ENCODE measurements at regions not wholly inside any gene's neighbourhood (a gene's known extent, or its start where the extent isn't known, plus 50 kb on each side); places are given as distances from the start of the nearest gene placed in this dataset.

DNA sequence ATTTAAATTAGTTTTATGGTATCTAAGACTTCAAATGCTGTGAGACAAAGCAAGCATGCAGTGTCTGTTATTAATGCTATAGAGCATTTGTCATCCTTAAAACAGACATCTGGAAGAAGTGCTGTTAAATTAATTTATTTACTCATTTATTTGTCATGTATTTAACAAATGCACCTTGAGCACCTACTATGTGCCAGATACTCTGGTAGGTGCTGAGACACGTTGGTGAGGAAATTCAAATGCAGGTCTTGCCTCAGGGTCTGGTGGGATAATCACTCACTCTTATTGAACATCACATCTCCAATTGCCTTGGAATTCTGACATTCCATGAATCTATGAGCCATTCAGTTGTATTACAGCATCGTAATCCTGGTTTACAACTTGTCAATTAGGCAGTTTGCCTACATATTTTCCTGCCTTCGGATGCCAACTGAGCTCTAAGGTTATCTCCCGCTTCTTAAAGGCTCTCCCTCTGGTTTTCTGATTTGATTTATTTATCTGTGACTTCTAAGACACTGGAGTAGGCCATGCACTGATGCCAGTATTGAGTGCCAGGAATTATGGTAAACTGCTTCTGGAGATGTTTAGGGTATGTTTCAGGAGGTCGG lies 56.0 kb upstream of the RPS23 start:
- Mint-ChIP-seq H3K9me3 (no peaks in the 10 kb centered on the region), H3K4me1 (ENCODE audit: low read depth) (no peaks in the 10 kb centered on the region)
- no peak for DNase-seq (ENCODE audit: low spot score)

DNA sequence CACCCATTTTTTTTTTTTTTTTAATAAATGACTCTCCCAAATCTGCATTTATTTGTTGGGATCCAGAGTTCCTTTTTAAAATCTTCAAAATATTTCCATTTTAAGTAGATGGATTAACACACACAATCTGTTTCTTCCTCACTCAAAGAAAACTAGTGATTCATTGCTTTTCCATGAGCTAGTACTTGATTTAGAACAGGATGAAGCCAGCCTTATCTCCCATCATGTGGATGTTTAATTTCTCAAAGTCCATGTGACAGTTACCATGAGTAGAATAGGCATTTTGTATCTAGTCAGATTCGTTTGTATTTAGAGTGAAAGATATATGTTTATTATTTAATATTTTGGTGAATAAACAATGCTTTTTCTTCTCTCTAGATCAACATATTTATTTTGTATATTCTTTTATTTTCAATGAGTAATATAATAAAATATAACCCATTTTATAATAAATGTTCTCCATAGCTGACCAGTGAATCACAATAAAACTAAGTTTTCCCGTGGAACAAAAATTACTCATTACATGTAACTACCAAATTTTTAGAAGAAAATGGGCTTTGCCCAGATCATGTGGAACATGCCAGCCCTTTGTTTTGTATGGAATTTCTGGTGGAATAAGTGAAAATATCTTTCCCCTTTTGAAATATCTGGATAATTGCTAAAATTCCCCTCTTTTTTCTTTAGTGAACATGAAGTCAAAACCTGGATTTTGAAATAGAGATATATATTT lies 54.9 kb upstream of the RPS23 start:
- Mint-ChIP-seq H3K9me3 (no peaks in the 10 kb centered on the region), H3K4me3 (ENCODE audit: low read depth) (no peak overlapping the region), H3K36me3 (ENCODE audit: low read depth) (no peaks in the 10 kb centered on the region), H3K27me3 (ENCODE audit: low read depth) (peaks cover 19% of the 10 kb centered on the region), H3K4me1 (ENCODE audit: low read depth) (no peaks in the 10 kb centered on the region), H3K27ac (no peak overlapping the region)
- intact Hi-C loops (cut with micrococcal nuclease): no loop called here
- no peak for DNase-seq (ENCODE audit: low spot score)

More for the DNA sequence above, 56.0 kb upstream of the RPS23 start:
- intact Hi-C loops (cut with micrococcal nuclease): no loop called here
- H3K27me3 Mint-ChIP-seq (ENCODE audit: low read depth): peaks cover 19% of the 10 kb centered on the region
- H3K4me3 Mint-ChIP-seq (ENCODE audit: low read depth): no peak overlapping the region
- no peaks in the 10 kb centered on the region for H3K36me3 Mint-ChIP-seq (ENCODE audit: low read depth)
- no peak overlapping the region for H3K27ac Mint-ChIP-seq

DNA sequence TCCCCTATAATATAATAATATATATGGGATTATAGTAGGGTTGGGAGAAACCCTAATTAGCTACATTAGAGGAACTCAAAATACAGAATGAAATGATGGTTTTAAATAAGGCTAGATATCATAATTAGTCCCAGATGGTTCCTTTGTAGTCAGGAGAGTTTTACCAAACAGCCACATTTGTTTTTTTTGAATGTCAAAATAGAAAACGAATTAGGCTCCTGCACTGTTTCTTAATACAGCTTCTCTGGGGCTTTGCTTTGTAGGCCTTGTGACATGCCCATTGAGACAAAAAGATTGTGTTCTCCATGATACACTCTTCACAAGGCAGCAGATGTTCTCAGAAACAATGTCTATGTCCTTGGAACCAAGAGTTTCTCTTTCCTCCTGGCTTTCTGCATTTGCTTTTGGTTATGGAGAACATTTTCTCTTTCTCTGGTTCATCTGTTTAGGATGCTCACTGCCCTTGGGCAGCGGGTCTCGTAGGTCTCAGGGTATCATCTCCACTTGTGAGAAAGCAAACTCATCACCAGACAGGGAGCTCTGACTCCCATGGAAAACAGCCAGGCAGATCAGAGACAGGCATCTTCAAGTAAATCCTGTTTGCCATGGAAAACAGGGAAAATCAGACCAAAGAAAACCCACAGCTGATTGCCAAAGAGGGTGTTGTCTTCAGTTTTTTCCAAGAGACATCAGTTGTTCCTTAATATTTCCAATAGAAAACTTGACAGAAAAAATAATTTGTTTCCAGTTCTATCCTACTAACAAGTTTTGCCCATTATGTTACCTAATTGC lies 54.1 kb upstream of the RPS23 start:
- no peaks in the 10 kb centered on the region for H3K9me3 Mint-ChIP-seq
- no peaks in the 10 kb centered on the region for H3K36me3 Mint-ChIP-seq (ENCODE audit: low read depth)
- H3K27me3 Mint-ChIP-seq (ENCODE audit: low read depth): peaks cover 19% of the 10 kb centered on the region

DNA sequence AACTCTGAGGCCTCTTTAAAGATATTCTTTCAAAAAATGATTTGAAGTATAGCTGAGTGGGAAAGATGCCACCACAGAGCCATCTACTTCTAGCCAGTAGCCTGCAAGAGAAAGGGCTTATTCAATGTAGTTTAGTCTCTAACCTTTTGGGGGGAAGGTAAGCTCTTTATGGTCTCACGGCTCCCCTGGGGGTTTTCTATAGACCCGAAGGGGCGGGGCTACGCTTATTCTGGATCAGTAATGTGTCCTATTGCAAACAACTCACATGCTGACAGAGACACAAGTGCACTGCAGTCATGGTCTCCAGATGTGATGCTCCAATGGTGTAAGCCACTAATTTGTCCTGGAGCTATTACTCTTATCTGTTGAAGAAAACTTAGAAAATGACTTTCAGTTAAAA lies 53.4 kb upstream of the RPS23 start:
- DNase-seq (ENCODE audit: low spot score): no peak
- Mint-ChIP-seq H3K9me3 (no peaks in the 10 kb centered on the region), H3K27me3 (ENCODE audit: low read depth) (peaks cover 16% of the 10 kb centered on the region), H3K4me3 (ENCODE audit: low read depth) (no peak overlapping the region), H3K36me3 (ENCODE audit: low read depth) (no peaks in the 10 kb centered on the region), H3K27ac (no peak overlapping the region), H3K4me1 (ENCODE audit: low read depth) (no peaks in the 10 kb centered on the region)
- intact Hi-C loops (cut with micrococcal nuclease): no loop called here

More for the DNA sequence above, 54.1 kb upstream of the RPS23 start:
- H3K4me3 Mint-ChIP-seq (ENCODE audit: low read depth): no peak overlapping the region
- no peak overlapping the region for H3K27ac Mint-ChIP-seq
- H3K4me1 Mint-ChIP-seq (ENCODE audit: low read depth): no peaks in the 10 kb centered on the region
- intact Hi-C loops (cut with micrococcal nuclease): no loop called here
- DNase-seq (ENCODE audit: low spot score): no peak

DNA sequence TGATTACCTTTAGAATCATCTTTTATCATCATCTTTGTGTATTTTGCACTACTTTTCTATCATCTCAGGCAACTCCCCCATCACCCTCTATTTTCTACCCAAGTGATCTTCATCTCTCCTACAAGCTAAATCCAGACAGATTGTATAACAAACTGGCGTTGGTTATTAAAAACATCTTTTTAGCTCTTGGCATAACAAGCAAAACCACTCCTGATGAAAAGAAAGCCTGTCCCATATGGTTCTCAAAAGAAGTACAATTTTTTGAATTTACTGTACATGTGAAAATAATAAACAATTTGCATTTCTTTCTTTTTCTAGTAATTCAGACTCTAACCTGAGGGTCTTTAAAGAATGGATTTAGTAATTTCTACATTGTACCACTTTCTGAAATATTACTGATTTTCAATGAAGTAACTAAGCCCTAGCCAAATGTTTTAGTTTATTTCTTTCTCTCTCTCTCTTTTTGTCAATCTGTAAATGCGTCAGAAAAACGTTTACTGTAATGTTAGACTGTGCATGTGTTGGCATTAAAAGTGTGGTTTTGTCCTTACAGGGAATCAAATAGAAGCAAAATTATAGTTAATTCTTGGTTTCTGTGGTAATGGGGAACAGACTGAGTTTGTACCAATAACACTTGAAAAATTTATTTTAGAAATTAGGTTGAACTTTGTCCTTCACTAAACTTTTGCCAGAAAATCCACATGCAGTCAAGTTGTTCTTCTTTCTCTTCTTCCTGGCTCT lies 52.5 kb upstream of the RPS23 start:
- no peak for DNase-seq (ENCODE audit: low spot score)
- Mint-ChIP-seq H3K4me3 (ENCODE audit: low read depth) (no peak overlapping the region), H3K27me3 (ENCODE audit: low read depth) (peaks cover 18% of the 10 kb centered on the region), H3K36me3 (ENCODE audit: low read depth) (no peaks in the 10 kb centered on the region), H3K4me1 (ENCODE audit: low read depth) (no peaks in the 10 kb centered on the region), H3K27ac (no peak overlapping the region), H3K9me3 (no peaks in the 10 kb centered on the region)
- intact Hi-C loops (cut with micrococcal nuclease): no loop called here

DNA sequence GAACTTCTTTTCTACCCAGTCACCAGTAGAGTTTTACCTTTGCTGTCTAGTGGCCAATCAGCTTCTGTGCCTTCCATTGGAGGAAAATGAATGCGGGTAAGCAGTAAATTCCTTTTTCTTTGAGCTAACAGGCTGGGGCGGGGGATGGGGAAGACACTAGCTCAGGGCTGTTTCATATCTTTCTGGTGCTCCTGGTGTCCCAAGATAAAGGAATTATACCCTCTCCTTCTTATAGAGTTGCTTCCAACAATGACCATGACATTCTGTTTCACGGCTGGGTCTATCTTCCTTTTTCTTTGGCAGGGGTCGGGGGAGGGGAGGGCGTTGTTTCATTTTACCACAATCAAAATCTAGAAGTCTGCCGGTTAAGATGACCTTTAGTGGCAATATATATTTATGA lies 51.2 kb upstream of the RPS23 start:
- intact Hi-C loops (cut with micrococcal nuclease): no loop called here
- Mint-ChIP-seq H3K27me3 (ENCODE audit: low read depth) (peaks cover 19% of the 10 kb centered on the region), H3K4me3 (ENCODE audit: low read depth) (no peak overlapping the region), H3K36me3 (ENCODE audit: low read depth) (no peaks in the 10 kb centered on the region), H3K9me3 (no peaks in the 10 kb centered on the region), H3K4me1 (ENCODE audit: low read depth) (no peaks in the 10 kb centered on the region), H3K27ac (no peak overlapping the region)
- no peak for DNase-seq (ENCODE audit: low spot score)
